ENCODE measurements at regions not wholly inside any gene's neighbourhood (a gene's known extent, or its start where the extent isn't known, plus 50 kb on each side); places are given as distances from the start of the nearest gene placed in this dataset.

DNA sequence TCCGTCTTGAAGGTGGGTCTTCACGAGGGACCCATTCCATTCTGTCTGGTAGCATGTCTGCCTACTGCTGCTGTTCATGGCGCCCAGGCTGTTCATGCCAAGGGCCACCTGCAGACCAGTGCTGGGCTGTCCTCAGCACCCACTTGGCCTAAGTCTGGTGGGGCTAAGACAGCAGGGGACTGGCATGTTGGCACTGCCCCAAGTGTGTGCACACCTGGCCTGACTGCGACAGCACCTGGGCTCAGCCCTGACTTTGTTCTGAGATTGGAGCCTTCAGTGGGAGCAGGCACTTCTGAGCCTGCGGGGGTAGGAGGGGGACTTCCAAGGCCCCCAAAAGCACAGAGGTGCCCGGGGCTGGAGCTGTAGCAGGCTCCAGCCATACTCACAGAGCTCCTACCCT, 250.8 kb upstream of the EDNRB start:
- TF ChIP-seq CTCF (IDR thresholded peaks at IDR 0.05) (no peak), POLR2AphosphoS5 (IDR thresholded peaks at IDR 0.05) (no peak), POLR2A (IDR thresholded peaks at IDR 0.05) (no peak)
